ENCODE measurements at regions not wholly inside any gene's neighbourhood (a gene's known extent, or its start where the extent isn't known, plus 50 kb on each side); places are given as distances from the start of the nearest gene placed in this dataset.
"Not testable (repeated sequence)": the region's sequence is repeated elsewhere in the genome, so short reads cannot be mapped to it uniquely, and the experiment has no call there.

GRCh38 chr6:2611092-2611491 is 139.6 kb downstream of the MYLK4 start:
- DNase-seq: no peak

GRCh38 chr6:2608503-2608902 is 142.2 kb downstream of the MYLK4 start:
- DNase-seq: no peak

GRCh38 chr6:2600363-2600762 is 150.4 kb downstream of the MYLK4 start:
- DNase-seq: no peak

GRCh38 chr6:2599817-2600216 is 150.9 kb downstream of the MYLK4 start:
- no peak for DNase-seq

GRCh38 chr6:2598867-2599266 is 151.9 kb downstream of the MYLK4 start:
- DNase-seq: no peak

- no peak for DNase-seq
These were observed 152.7 kb downstream of the MYLK4 start for GRCh38 chr6:2597991-2598390.

- DNase-seq: not testable (repeated sequence)
These were observed 153.3 kb downstream of the MYLK4 start for GRCh38 chr6:2597457-2597856.

GRCh38 chr6:2596222-2596621 is 154.5 kb downstream of the MYLK4 start:
- DNase-seq: no peak

- no peak for DNase-seq
These were observed 155.9 kb downstream of the MYLK4 start for GRCh38 chr6:2594868-2595267.

- no peak for DNase-seq
These were observed 157.6 kb downstream of the MYLK4 start for GRCh38 chr6:2593167-2593566.

- DNase-seq: no peak
These were observed 161.5 kb downstream of the MYLK4 start for GRCh38 chr6:2589171-2589661.

- no peak for DNase-seq
These were observed 167.3 kb downstream of the MYLK4 start for GRCh38 chr6:2583459-2583858.

GRCh38 chr6:2582268-2582667 is 168.5 kb downstream of the MYLK4 start:
- no peak for DNase-seq

- DNase-seq: no peak
These were observed 169.1 kb downstream of the MYLK4 start for GRCh38 chr6:2581611-2582010.

- no peak for DNase-seq
These were observed 169.7 kb downstream of the MYLK4 start for GRCh38 chr6:2581011-2581410.

GRCh38 chr6:2579804-2580570 is 170.7 kb downstream of the MYLK4 start:
- DNase-seq: no peak

- DNase-seq: no peak
These were observed 171.4 kb downstream of the MYLK4 start for GRCh38 chr6:2579241-2579761.

GRCh38 chr6:2578767-2579166 is 172.0 kb downstream of the MYLK4 start:
- DNase-seq: no peak

- DNase-seq: no peak
These were observed 174.2 kb downstream of the MYLK4 start for GRCh38 chr6:2576499-2576898.

- no peak for DNase-seq
These were observed 175.5 kb downstream of the MYLK4 start for GRCh38 chr6:2575236-2575635.

- not testable (repeated sequence) for DNase-seq
These were observed 181.3 kb downstream of the MYLK4 start for GRCh38 chr6:2569420-2569819.

GRCh38 chr6:2566048-2566447 is 184.7 kb downstream of the MYLK4 start:
- DNase-seq: no peak

- DNase-seq: no peak
These were observed 185.2 kb downstream of the MYLK4 start for GRCh38 chr6:2565499-2565898.

- DNase-seq: no peak
These were observed 187.1 kb downstream of the MYLK4 start for GRCh38 chr6:2563635-2564034.

Measured in right forelimb (tissue), 1 donor.